ENCODE measurements at regions not wholly inside any gene's neighbourhood (a gene's known extent, or its start where the extent isn't known, plus 50 kb on each side); places are given as distances from the start of the nearest gene placed in this dataset.

- ChIA-PET CTCF (interaction anchor here (0.6 kb wide), 1 partner anchor 11 kb away, joined by 4 read pairs; no protein-coding TSS in a partner anchor), POLR2A (no interaction called here)
- TF ChIP-seq CTBP1 (IDR thresholded peaks at IDR 0.05; ENCODE audit: borderline replicate concordance), result no peak
- TF ChIP-seq NFRKB (IDR thresholded peaks at IDR 0.05), result no peak
- TF ChIP-seq L3MBTL2 (conservative IDR thresholded peaks at IDR 0.05), result no peak
- TF ChIP-seq FOXA1 (IDR thresholded peaks at IDR 0.05), result no peak
- TF ChIP-seq BHLHE40 (IDR thresholded peaks at IDR 0.05; ENCODE audit: borderline replicate concordance), result no peak
- no peak for TF ChIP-seq HDGF (IDR thresholded peaks at IDR 0.05; ENCODE audit: borderline replicate concordance)
- no peak for TF ChIP-seq ELF4 (IDR thresholded peaks at IDR 0.05)
- no peak for DNase-seq (ENCODE audit: extremely low spot score)
These were observed 512.0 kb upstream of the FAT1 start for GRCh38 chr4:187235456-187236170.

GRCh38 chr4:187236209-187236890, 512.7 kb upstream of the FAT1 start:
- TF ChIP-seq FOXA1 (IDR thresholded peaks at IDR 0.05), result no peak
- no peak for TF ChIP-seq ELF4 (IDR thresholded peaks at IDR 0.05)
- no peak for TF ChIP-seq LEF1 (IDR thresholded peaks at IDR 0.05; ENCODE audit: borderline replicate concordance)
- DNase-seq (ENCODE audit: extremely low spot score), result no peak
- POLR2A ChIA-PET, result no interaction called here
- CTCF ChIA-PET, result no interaction called here

GRCh38 chr4:187238646-187239045, 515.0 kb upstream of the FAT1 start:
- ChIA-PET POLR2A (no interaction called here), CTCF (no interaction called here)
- no peak for DNase-seq (ENCODE audit: extremely low spot score)
- no peak for TF ChIP-seq FOXK2 (IDR thresholded peaks at IDR 0.05)
- TF ChIP-seq CTBP1 (IDR thresholded peaks at IDR 0.05; ENCODE audit: borderline replicate concordance), result no peak
- no peak for TF ChIP-seq TARDBP (IDR thresholded peaks at IDR 0.05)
- TF ChIP-seq ELF4 (IDR thresholded peaks at IDR 0.05), result no peak
- TF ChIP-seq BHLHE40 (IDR thresholded peaks at IDR 0.05; ENCODE audit: borderline replicate concordance), result no peak
- TF ChIP-seq FOXM1 (IDR thresholded peaks at IDR 0.05; ENCODE audit: borderline replicate concordance), result no peak
- TF ChIP-seq LEF1 (IDR thresholded peaks at IDR 0.05; ENCODE audit: borderline replicate concordance), result no peak
- no peak for TF ChIP-seq FOXA1 (IDR thresholded peaks at IDR 0.05)
- no peak for TF ChIP-seq PKNOX1 (IDR thresholded peaks at IDR 0.05)
- TF ChIP-seq SP1 (IDR thresholded peaks at IDR 0.05), result no peak
- no peak for TF ChIP-seq L3MBTL2 (conservative IDR thresholded peaks at IDR 0.05)
- TF ChIP-seq HDGF (IDR thresholded peaks at IDR 0.05; ENCODE audit: borderline replicate concordance), result no peak
- no peak for TF ChIP-seq SUZ12 (IDR thresholded peaks at IDR 0.05)

- TF ChIP-seq ZNF384 (IDR thresholded peaks at IDR 0.05) (no peak), SP1 (IDR thresholded peaks at IDR 0.05) (no peak), SUZ12 (IDR thresholded peaks at IDR 0.05) (no peak)
- no peak for DNase-seq (ENCODE audit: extremely low spot score)
- ChIA-PET POLR2A (no interaction called here), CTCF (no interaction called here)
These were observed 528.2 kb upstream of the FAT1 start for GRCh38 chr4:187251896-187252295.

- POLR2A ChIA-PET, result no interaction called here
- DNase-seq (ENCODE audit: extremely low spot score), result no peak
- TF ChIP-seq TARDBP (IDR thresholded peaks at IDR 0.05) (no peak), FOXM1 (IDR thresholded peaks at IDR 0.05; ENCODE audit: borderline replicate concordance) (no peak), FOXA1 (IDR thresholded peaks at IDR 0.05) (no peak), L3MBTL2 (conservative IDR thresholded peaks at IDR 0.05) (no peak), SUZ12 (IDR thresholded peaks at IDR 0.05) (no peak), ARNT (IDR thresholded peaks at IDR 0.05) (no peak), BHLHE40 (IDR thresholded peaks at IDR 0.05; ENCODE audit: borderline replicate concordance) (no peak), PKNOX1 (IDR thresholded peaks at IDR 0.05) (no peak)
- CTCF ChIA-PET, result no interaction called here
These were observed 533.2 kb upstream of the FAT1 start for GRCh38 chr4:187256897-187257296.

GRCh38 chr4:187258651-187259401, 535.2 kb upstream of the FAT1 start:
- TF ChIP-seq PKNOX1 (IDR thresholded peaks at IDR 0.05) (no peak), FOXA1 (IDR thresholded peaks at IDR 0.05) (no peak), BHLHE40 (IDR thresholded peaks at IDR 0.05; ENCODE audit: borderline replicate concordance) (no peak), ELF4 (IDR thresholded peaks at IDR 0.05) (no peak), TARDBP (IDR thresholded peaks at IDR 0.05) (no peak), LEF1 (IDR thresholded peaks at IDR 0.05; ENCODE audit: borderline replicate concordance) (no peak), NFRKB (IDR thresholded peaks at IDR 0.05) (no peak), ZNF384 (IDR thresholded peaks at IDR 0.05) (no peak), HDGF (IDR thresholded peaks at IDR 0.05; ENCODE audit: borderline replicate concordance) (no peak), ARNT (IDR thresholded peaks at IDR 0.05) (no peak), FOXM1 (IDR thresholded peaks at IDR 0.05; ENCODE audit: borderline replicate concordance) (no peak), FOXK2 (IDR thresholded peaks at IDR 0.05) (no peak), SUZ12 (IDR thresholded peaks at IDR 0.05) (no peak)
- CTCF ChIA-PET, result no interaction called here

More at GRCh38 chr4:187258651-187259401, 535.2 kb upstream of the FAT1 start:
- POLR2A ChIA-PET, result no interaction called here
- DNase-seq (ENCODE audit: extremely low spot score), result peak; percentile 19
